Spleen (tissue), 7 donors: ENCODE measurements at regions not wholly inside any gene's neighbourhood (a gene's known extent, or its start where the extent isn't known, plus 50 kb on each side); places are given as distances from the start of the nearest gene placed in this dataset.

ENCODE experiments used
- POLR2A ChIP-seq, 3 donors: fragments of 450-650 bp; IDR thresholded peaks; one replicate each; pipeline ENCODE4 v1.5.1; 2017; ENCODE audit warnings: antibody characterized with exemption in 3 of 3, mild to moderate bottlenecking in 1 of 3
- TF ChIP-seq, protein P1 (sequence below), 11 experiments: fragments of 200-600 bp in 7 of 11; fragments of 450-650 bp in 4 of 11; sonication (generic) in 4 of 11; IDR thresholded peaks in 8 of 11; conservative IDR thresholded peaks in 3 of 11; 1 replicate in 7 of 11; 2 replicates in 4 of 11; pipeline versions ENCODE4 v1.4.0 to v1.8.0; 2016 to 2021; ENCODE audit warnings: antibody characterized with exemption in 11 of 11, inconsistent platforms in 4 of 11, mild to moderate bottlenecking in 1 of 11
- donor health status: DM: no; HTN: no; CAD: no; lungs with moderate emphysema.
- donor health status: DM: no; HTN: no; CAD: no.
- donor health status: DM: no; HTN: no; CAD: no.

DNA sequence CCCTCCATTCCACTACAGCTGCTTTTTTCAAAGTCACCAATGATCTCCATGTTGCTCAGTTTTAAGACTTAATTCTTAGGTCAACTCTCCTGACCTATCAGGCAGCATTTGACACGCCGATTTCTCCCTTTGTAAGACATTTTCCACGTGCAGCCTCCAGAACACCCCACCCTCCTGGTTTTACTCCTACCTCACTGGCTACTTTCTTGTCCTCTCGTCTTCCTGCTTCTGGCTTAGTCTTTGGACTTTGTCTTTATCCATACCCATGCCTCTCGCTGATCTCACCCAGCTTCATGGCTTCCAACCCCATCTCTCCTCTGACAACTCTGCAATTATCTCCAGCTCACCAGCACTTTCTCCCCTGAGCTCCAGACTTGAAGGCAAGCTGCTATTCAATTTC lies 99.3 kb upstream of the UMPS start:
- TF ChIP-seq, protein P1, sequence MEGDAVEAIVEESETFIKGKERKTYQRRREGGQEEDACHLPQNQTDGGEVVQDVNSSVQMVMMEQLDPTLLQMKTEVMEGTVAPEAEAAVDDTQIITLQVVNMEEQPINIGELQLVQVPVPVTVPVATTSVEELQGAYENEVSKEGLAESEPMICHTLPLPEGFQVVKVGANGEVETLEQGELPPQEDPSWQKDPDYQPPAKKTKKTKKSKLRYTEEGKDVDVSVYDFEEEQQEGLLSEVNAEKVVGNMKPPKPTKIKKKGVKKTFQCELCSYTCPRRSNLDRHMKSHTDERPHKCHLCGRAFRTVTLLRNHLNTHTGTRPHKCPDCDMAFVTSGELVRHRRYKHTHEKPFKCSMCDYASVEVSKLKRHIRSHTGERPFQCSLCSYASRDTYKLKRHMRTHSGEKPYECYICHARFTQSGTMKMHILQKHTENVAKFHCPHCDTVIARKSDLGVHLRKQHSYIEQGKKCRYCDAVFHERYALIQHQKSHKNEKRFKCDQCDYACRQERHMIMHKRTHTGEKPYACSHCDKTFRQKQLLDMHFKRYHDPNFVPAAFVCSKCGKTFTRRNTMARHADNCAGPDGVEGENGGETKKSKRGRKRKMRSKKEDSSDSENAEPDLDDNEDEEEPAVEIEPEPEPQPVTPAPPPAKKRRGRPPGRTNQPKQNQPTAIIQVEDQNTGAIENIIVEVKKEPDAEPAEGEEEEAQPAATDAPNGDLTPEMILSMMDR (IDR thresholded peaks at IDR 0.05 in 8 of 11, conservative IDR thresholded peaks at IDR 0.05 in 3 of 11): no peak
- TF ChIP-seq POLR2A (IDR thresholded peaks at IDR 0.05): no peak
